Neural crest cell (in vitro differentiated cells): ENCODE measurements at regions not wholly inside any gene's neighbourhood (a gene's known extent, or its start where the extent isn't known, plus 50 kb on each side); places are given as distances from the start of the nearest gene placed in this dataset.
"Not testable (repeated sequence)": the region's sequence is repeated elsewhere in the genome, so short reads cannot be mapped to it uniquely, and the experiment has no call there.

Experiments used
- DNase-seq: peaks from one replicate; pipeline ENCODE4 v3.0.0; 2021; ENCODE audit warnings: low read depth, mixed read lengths, low spot score
- H3K27ac Mint-ChIP-seq: one replicate; pipeline ENCODE4 v1.8.0; 2021; ENCODE audit warnings: mild to moderate bottlenecking, mixed read lengths; ENCODE audit not compliant: unreplicated experiment
- H3K27me3 Mint-ChIP-seq: 2 replicates; pipeline ENCODE4 v1.8.0; 2021; ENCODE audit warnings: low read depth, mild to moderate bottlenecking, mixed read lengths
- H3K36me3 Mint-ChIP-seq: 2 replicates; pipeline ENCODE4 v1.8.0; 2021; ENCODE audit warnings: low read depth, mild to moderate bottlenecking, mixed read lengths
- H3K4me1 Mint-ChIP-seq: 2 replicates; pipeline ENCODE4 v1.8.0; 2021; ENCODE audit warnings: mixed read lengths
- H3K4me3 Mint-ChIP-seq: one replicate; pipeline ENCODE4 v1.8.0; 2021; ENCODE audit warnings: mild to moderate bottlenecking, mixed read lengths
- H3K9me3 Mint-ChIP-seq: 2 replicates; pipeline ENCODE4 v1.8.0; 2021; ENCODE audit warnings: mixed read lengths
- CTCF ChIP-seq: fragments of 200-600 bp; sonication (generic); conservative IDR thresholded peaks from 2 replicates; pipeline ENCODE4 v1.5.0; 2021; ENCODE audit warnings: antibody characterized with exemption, mild to moderate bottlenecking

GRCh38 chr2:204389120-204389519, 156.2 kb upstream of the PARD3B start:
- Mint-ChIP-seq H3K4me3 (no peak overlapping the region), H3K36me3 (peaks cover 8% of the 10 kb centered on the region), H3K27me3 (no peaks in the 10 kb centered on the region), H3K27ac (no peak overlapping the region), H3K4me1 (no peaks in the 10 kb centered on the region), H3K9me3 (peaks cover 14% of the 10 kb centered on the region)
- TF ChIP-seq CTCF, result no peak
- DNase-seq, result no peak

GRCh38 chr2:204389856-204390255, 155.4 kb upstream of the PARD3B start:
- no peaks in the 10 kb centered on the region for H3K4me1 Mint-ChIP-seq
- no peak for DNase-seq
- peaks cover 6% of the 10 kb centered on the region for H3K36me3 Mint-ChIP-seq
- H3K27me3 Mint-ChIP-seq, result no peaks in the 10 kb centered on the region
- peaks cover 19% of the 10 kb centered on the region for H3K9me3 Mint-ChIP-seq
- H3K4me3 Mint-ChIP-seq, result no peak overlapping the region
- H3K27ac Mint-ChIP-seq, result no peak overlapping the region
- TF ChIP-seq CTCF, result no peak

GRCh38 chr2:204395539-204395938, 149.7 kb upstream of the PARD3B start:
- DNase-seq, result no peak
- Mint-ChIP-seq H3K4me1 (no peaks in the 10 kb centered on the region), H3K9me3 (peaks cover 19% of the 10 kb centered on the region), H3K27ac (no peak overlapping the region), H3K27me3 (no peaks in the 10 kb centered on the region), H3K36me3 (no peaks in the 10 kb centered on the region), H3K4me3 (no peak overlapping the region)
- no peak for TF ChIP-seq CTCF

GRCh38 chr2:204401114-204401513, 144.2 kb upstream of the PARD3B start:
- Mint-ChIP-seq H3K27me3 (no peaks in the 10 kb centered on the region), H3K4me1 (no peaks in the 10 kb centered on the region), H3K36me3 (no peaks in the 10 kb centered on the region), H3K4me3 (no peak overlapping the region), H3K9me3 (peaks cover 10% of the 10 kb centered on the region), H3K27ac (no peak overlapping the region)
- DNase-seq, result no peak
- TF ChIP-seq CTCF, result no peak

- H3K27ac Mint-ChIP-seq, result no peak overlapping the region
- peaks cover 5% of the 10 kb centered on the region for H3K36me3 Mint-ChIP-seq
- peaks cover 8% of the 10 kb centered on the region for H3K9me3 Mint-ChIP-seq
- H3K4me3 Mint-ChIP-seq, result no peak overlapping the region
- DNase-seq, result no peak
- H3K27me3 Mint-ChIP-seq, result no peaks in the 10 kb centered on the region
- H3K4me1 Mint-ChIP-seq, result peaks cover 16% of the 10 kb centered on the region
- no peak for TF ChIP-seq CTCF
Measured at GRCh38 chr2:204407204-204408014, 137.9 kb upstream of the PARD3B start.

- not testable (repeated sequence) for DNase-seq, H3K27ac Mint-ChIP-seq, H3K4me3 Mint-ChIP-seq, H3K27me3 Mint-ChIP-seq, H3K9me3 Mint-ChIP-seq
- H3K4me1 Mint-ChIP-seq, result peaks cover 12% of the 10 kb centered on the region
- peaks cover 12% of the 10 kb centered on the region for H3K36me3 Mint-ChIP-seq
Measured at GRCh38 chr2:204412782-204413181, 132.5 kb upstream of the PARD3B start.
